Gastroesophageal sphincter (tissue), 3 donors: ENCODE measurements at regions not wholly inside any gene's neighbourhood (a gene's known extent, or its start where the extent isn't known, plus 50 kb on each side); places are given as distances from the start of the nearest gene placed in this dataset.

Experiments used
- EP300 ChIP-seq: sonication (generic); formaldehyde crosslinking; IDR thresholded peaks from one replicate; pipeline ENCODE4 v1.6.1; 2017; ENCODE audit warnings: antibody characterized with exemption, mild to moderate bottlenecking
- POLR2AphosphoS5 ChIP-seq: sonication (generic); formaldehyde crosslinking; IDR thresholded peaks from one replicate; pipeline ENCODE4 v1.6.1; 2017; ENCODE audit warnings: antibody characterized with exemption
- TF ChIP-seq, protein P1 (sequence below), 4 experiments: fragments of 200-600 bp in 2 of 4; fragments of 450-650 bp in 2 of 4; sonication (generic) in 1 of 4; IDR thresholded peaks; one replicate each; pipeline ENCODE4 v1.5.1; 2017 to 2019; ENCODE audit warnings: antibody characterized with exemption in 4 of 4, mild to moderate bottlenecking in 2 of 4, moderate library complexity in 2 of 4

DNA sequence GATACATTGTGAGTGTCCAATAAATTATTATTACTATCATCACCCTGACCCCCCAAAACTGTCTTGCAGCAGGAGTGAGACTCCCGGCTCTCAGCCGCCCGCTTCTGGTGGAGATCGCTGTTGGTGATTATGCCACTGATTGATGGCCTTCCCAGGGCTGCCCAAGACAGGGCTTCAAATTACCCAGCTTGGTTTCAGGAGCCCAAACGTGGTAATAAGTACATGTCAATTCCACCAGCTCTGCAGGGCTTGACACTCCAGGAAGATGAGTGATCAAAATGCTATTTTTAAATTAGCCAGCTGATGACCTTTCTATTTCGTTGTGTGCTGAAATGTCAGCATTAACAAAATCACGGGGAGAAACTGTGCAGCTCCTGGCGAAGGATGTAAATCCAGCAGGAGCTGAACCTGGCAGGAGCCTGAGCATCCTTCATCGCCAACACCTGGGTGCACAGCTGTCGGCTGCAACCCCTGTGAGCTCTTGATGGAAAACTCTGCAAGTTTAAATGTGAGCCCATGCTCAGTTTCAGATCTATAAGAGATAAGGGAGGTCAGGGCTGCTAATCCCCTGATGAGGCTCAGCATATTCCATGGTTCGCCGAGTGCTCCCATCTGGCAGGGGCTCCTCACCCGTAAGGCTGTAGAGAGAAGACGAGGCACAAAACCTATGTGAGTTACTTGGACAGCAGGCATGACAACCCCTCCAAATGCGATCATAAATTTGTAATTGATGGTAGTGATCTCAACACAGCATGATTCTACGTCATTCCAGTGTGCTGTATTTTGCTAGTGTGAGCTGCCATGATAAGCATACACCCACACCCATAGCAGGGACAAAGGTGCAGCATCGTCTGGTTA lies 446.3 kb downstream of the TCERG1L start:
- TF ChIP-seq, protein P1, sequence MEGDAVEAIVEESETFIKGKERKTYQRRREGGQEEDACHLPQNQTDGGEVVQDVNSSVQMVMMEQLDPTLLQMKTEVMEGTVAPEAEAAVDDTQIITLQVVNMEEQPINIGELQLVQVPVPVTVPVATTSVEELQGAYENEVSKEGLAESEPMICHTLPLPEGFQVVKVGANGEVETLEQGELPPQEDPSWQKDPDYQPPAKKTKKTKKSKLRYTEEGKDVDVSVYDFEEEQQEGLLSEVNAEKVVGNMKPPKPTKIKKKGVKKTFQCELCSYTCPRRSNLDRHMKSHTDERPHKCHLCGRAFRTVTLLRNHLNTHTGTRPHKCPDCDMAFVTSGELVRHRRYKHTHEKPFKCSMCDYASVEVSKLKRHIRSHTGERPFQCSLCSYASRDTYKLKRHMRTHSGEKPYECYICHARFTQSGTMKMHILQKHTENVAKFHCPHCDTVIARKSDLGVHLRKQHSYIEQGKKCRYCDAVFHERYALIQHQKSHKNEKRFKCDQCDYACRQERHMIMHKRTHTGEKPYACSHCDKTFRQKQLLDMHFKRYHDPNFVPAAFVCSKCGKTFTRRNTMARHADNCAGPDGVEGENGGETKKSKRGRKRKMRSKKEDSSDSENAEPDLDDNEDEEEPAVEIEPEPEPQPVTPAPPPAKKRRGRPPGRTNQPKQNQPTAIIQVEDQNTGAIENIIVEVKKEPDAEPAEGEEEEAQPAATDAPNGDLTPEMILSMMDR (IDR thresholded peaks at IDR 0.05), result no peak
- TF ChIP-seq POLR2AphosphoS5 (no peak), EP300 (no peak)
